ENCODE measurements at regions not wholly inside any gene's neighbourhood (a gene's known extent, or its start where the extent isn't known, plus 50 kb on each side); places are given as distances from the start of the nearest gene placed in this dataset.

- Histone ChIP-seq H3K4me1 (ENCODE audit: insufficient read depth, low read length, poor library complexity, severe bottlenecking) (no peaks in the 10 kb centered on the region), H3K4me2 (ENCODE audit: low read length) (no peak overlapping the region), H3K79me2 (ENCODE audit: insufficient read depth, low read depth, low read length) (no peaks in the 10 kb centered on the region), H3K4me3 (ENCODE audit: low read depth, low read length, poor library complexity, severe bottlenecking) (no peak overlapping the region), H4K20me1 (ENCODE audit: insufficient read depth, low read length) (no peaks in the 10 kb centered on the region), H2AFZ (ENCODE audit: low read length) (no peak overlapping the region), H3K9me3 (ENCODE audit: low read length) (no peaks in the 10 kb centered on the region), H3K36me3 (ENCODE audit: insufficient read depth, low read length) (no peaks in the 10 kb centered on the region), H3K27ac (ENCODE audit: low read depth, low read length, poor library complexity, severe bottlenecking) (no peak overlapping the region), H3K9me2 (ENCODE audit: insufficient read depth, low read length) (no peaks in the 10 kb centered on the region)
- ChIA-PET CTCF (ENCODE audit: unreplicated experiment) (no interaction called here), POLR2A (no interaction called here)
- DNase-seq (ENCODE audit: low spot score), result no peak
- intact Hi-C loops (cut with micrococcal nuclease; ENCODE audit: unreplicated experiment), result no loop called here
- BruUV-seq (replicated peaks), result no TSS peak
- TF ChIP-seq CTCF (conservative IDR thresholded peaks at IDR 0.05; ENCODE audit: low read length), result no peak
- TF ChIP-seq EZH2phosphoT487 (IDR thresholded peaks at IDR 0.05; ENCODE audit: borderline replicate concordance, low read depth, low read length), result no peak
Measured at GRCh38 chr1:87421809-87422208, 93.1 kb downstream of the LMO4 start.

GRCh38 chr1:87424541-87424940, 95.9 kb downstream of the LMO4 start:
- Histone ChIP-seq H3K4me1 (ENCODE audit: insufficient read depth, low read length, poor library complexity, severe bottlenecking) (no peaks in the 10 kb centered on the region), H3K4me3 (ENCODE audit: low read depth, low read length, poor library complexity, severe bottlenecking) (no peak overlapping the region), H2AFZ (ENCODE audit: low read length) (no peak overlapping the region), H4K20me1 (ENCODE audit: insufficient read depth, low read length) (no peaks in the 10 kb centered on the region), H3K4me2 (ENCODE audit: low read length) (no peak overlapping the region), H3K79me2 (ENCODE audit: insufficient read depth, low read depth, low read length) (no peaks in the 10 kb centered on the region), H3K9me3 (ENCODE audit: low read length) (no peaks in the 10 kb centered on the region), H3K36me3 (ENCODE audit: insufficient read depth, low read length) (no peaks in the 10 kb centered on the region), H3K27ac (ENCODE audit: low read depth, low read length, poor library complexity, severe bottlenecking) (no peak overlapping the region), H3K9me2 (ENCODE audit: insufficient read depth, low read length) (no peaks in the 10 kb centered on the region)
- BruUV-seq (replicated peaks), result no TSS peak
- POLR2A ChIA-PET, result no interaction called here
- no peak for TF ChIP-seq CTCF (conservative IDR thresholded peaks at IDR 0.05; ENCODE audit: low read length)
- intact Hi-C loops (cut with micrococcal nuclease; ENCODE audit: unreplicated experiment), result no loop called here
- no peak for DNase-seq (ENCODE audit: low spot score)
- CTCF ChIA-PET (ENCODE audit: unreplicated experiment), result no interaction called here

GRCh38 chr1:87426463-87427249, 98.0 kb downstream of the LMO4 start:
- no peak overlapping the region for H3K4me3 ChIP-seq (ENCODE audit: low read depth, low read length, poor library complexity, severe bottlenecking)
- no TSS peak for BruUV-seq (replicated peaks)
- H3K27ac ChIP-seq (ENCODE audit: low read depth, low read length, poor library complexity, severe bottlenecking), result no peak overlapping the region
- intact Hi-C loops (cut with micrococcal nuclease; ENCODE audit: unreplicated experiment), result no loop called here
- CTCF ChIA-PET (ENCODE audit: unreplicated experiment), result no interaction called here
- no peaks in the 10 kb centered on the region for H3K79me2 ChIP-seq (ENCODE audit: insufficient read depth, low read depth, low read length)
- no peak for TF ChIP-seq CTCF (conservative IDR thresholded peaks at IDR 0.05; ENCODE audit: low read length)
- no peak for TF ChIP-seq EZH2phosphoT487 (IDR thresholded peaks at IDR 0.05; ENCODE audit: borderline replicate concordance, low read depth, low read length)
- no peaks in the 10 kb centered on the region for H3K9me2 ChIP-seq (ENCODE audit: insufficient read depth, low read length)
- no peak overlapping the region for H2AFZ ChIP-seq (ENCODE audit: low read length)
- H3K36me3 ChIP-seq (ENCODE audit: insufficient read depth, low read length), result no peaks in the 10 kb centered on the region
- no peak overlapping the region for H3K4me2 ChIP-seq (ENCODE audit: low read length)
- no peaks in the 10 kb centered on the region for H3K9me3 ChIP-seq (ENCODE audit: low read length)
- H3K4me1 ChIP-seq (ENCODE audit: insufficient read depth, low read length, poor library complexity, severe bottlenecking), result no peaks in the 10 kb centered on the region
- no peak for DNase-seq (ENCODE audit: low spot score)
- no peaks in the 10 kb centered on the region for H4K20me1 ChIP-seq (ENCODE audit: insufficient read depth, low read length)
- POLR2A ChIA-PET, result interaction anchor here (0.6 kb wide), 1 partner anchor 12 kb away, joined by 3 read pairs; no protein-coding TSS in a partner anchor

All from OCI-LY7 (cell line).